Smooth muscle cell (in vitro differentiated cells): ENCODE measurements at regions not wholly inside any gene's neighbourhood (a gene's known extent, or its start where the extent isn't known, plus 50 kb on each side); places are given as distances from the start of the nearest gene placed in this dataset.

Source experiments
- DNase-seq: peaks from one replicate; lab custom pipeline; 2025; ENCODE audit not compliant: unreplicated experiment; lab: John Stamatoyannopoulos, UW
- H2AFZ ChIP-seq: fragments of 200-600 bp; sonication (generic); 2 replicates; pipeline ENCODE4 v1.6.0; 2016; ENCODE audit warnings: antibody characterized with exemption, low read depth, mild to moderate bottlenecking
- H3F3A ChIP-seq: fragments of 200-600 bp; sonication (generic); 2 replicates; pipeline ENCODE4 v1.6.0; 2017; ENCODE audit warnings: antibody characterized with exemption, low read depth
- H3K27ac ChIP-seq: fragments of 200-600 bp; sonication (generic); 2 replicates; pipeline ENCODE4 v1.5.1; 2016; ENCODE audit warnings: low read depth, mild to moderate bottlenecking
- H3K27me3 ChIP-seq: fragments of 200-600 bp; sonication (generic); 2 replicates; pipeline ENCODE4 v1.6.1; 2016; ENCODE audit warnings: low read depth, mild to moderate bottlenecking
- H3K36me3 ChIP-seq: fragments of 200-600 bp; sonication (generic); 2 replicates; pipeline ENCODE4 v1.5.1; 2016; ENCODE audit warnings: low read depth
- H3K4me1 ChIP-seq: fragments of 200-600 bp; sonication (generic); 2 replicates; pipeline ENCODE4 v1.5.1; 2016; ENCODE audit warnings: low read depth
- H3K4me2 ChIP-seq: fragments of 200-600 bp; sonication (generic); 2 replicates; pipeline ENCODE4 v1.6.0; 2016; ENCODE audit warnings: mild to moderate bottlenecking
- H3K4me3 ChIP-seq: fragments of 200-600 bp; sonication (generic); 2 replicates; pipeline ENCODE4 v1.5.1; 2016; ENCODE audit warnings: mild to moderate bottlenecking
- H3K79me2 ChIP-seq: fragments of 200-600 bp; sonication (generic); 2 replicates; pipeline ENCODE4 v1.6.0; 2016; ENCODE audit warnings: low read depth, mild to moderate bottlenecking
- H3K9ac ChIP-seq: fragments of 200-600 bp; sonication (generic); 2 replicates; pipeline ENCODE4 v1.6.0; 2016; ENCODE audit warnings: low read depth
- H3K9me3 ChIP-seq: fragments of 200-600 bp; sonication (generic); replicated peaks from 2 replicates; pipeline ENCODE4 v1.5.1; 2016; ENCODE audit warnings: low read depth
- H4K20me1 ChIP-seq: fragments of 200-600 bp; sonication (generic); 2 replicates; pipeline ENCODE4 v1.6.0; 2016; ENCODE audit warnings: low read depth
- WGBS: methylation state at CpG from one replicate; pipeline ENCODE4 v1.1.7; 2016; ENCODE audit warnings: low lambda C conversion rate; 5-methylcytosine and 5-hydroxymethylcytosine counted together
- TF ChIP-seq, protein P1 (sequence below): fragments of 200-600 bp; sonication (generic); IDR thresholded peaks from 2 replicates; pipeline ENCODE4 v1.5.1; 2017; ENCODE audit warnings: borderline replicate concordance, mild to moderate bottlenecking, antibody characterized with exemption; ENCODE audit not compliant: insufficient read depth, poor library complexity, severe bottlenecking

DNA sequence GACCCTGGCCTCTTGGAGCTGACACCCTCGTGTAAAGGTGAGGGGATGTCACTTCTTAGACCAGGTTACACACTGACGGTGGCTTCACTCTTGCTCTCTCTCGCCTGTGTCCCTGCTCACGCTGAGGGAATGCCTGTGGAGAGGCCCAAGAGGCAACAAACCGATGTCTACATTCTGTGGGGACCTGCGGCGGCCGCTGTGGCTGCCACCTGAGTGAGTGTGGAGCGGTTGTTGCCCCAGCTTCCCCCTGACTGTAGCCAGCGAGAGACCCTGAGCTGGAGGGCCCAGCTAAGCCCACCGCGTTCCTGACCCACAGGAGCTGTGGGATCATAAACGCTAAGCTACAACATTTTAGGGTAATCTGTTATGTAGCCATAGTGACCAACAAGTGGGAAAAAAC lies 55.7 kb upstream of the ASAP2 start:
- Histone ChIP-seq H3K4me1 (no peaks in the 10 kb centered on the region), H3K9me3 (no peaks in the 10 kb centered on the region), H3K79me2 (no peaks in the 10 kb centered on the region), H3K27me3 (no peaks in the 10 kb centered on the region), H3K36me3 (no peaks in the 10 kb centered on the region), H3K9ac (no peak overlapping the region), H3K4me3 (no peak overlapping the region), H3K4me2 (no peak overlapping the region), H3K27ac (no peak overlapping the region), H3F3A (no peaks in the 10 kb centered on the region), H2AFZ (no peak overlapping the region), H4K20me1 (no peaks in the 10 kb centered on the region)
- WGBS: 93% methylated on average over 13 of the region's 13 CpGs
- TF ChIP-seq, protein P1, sequence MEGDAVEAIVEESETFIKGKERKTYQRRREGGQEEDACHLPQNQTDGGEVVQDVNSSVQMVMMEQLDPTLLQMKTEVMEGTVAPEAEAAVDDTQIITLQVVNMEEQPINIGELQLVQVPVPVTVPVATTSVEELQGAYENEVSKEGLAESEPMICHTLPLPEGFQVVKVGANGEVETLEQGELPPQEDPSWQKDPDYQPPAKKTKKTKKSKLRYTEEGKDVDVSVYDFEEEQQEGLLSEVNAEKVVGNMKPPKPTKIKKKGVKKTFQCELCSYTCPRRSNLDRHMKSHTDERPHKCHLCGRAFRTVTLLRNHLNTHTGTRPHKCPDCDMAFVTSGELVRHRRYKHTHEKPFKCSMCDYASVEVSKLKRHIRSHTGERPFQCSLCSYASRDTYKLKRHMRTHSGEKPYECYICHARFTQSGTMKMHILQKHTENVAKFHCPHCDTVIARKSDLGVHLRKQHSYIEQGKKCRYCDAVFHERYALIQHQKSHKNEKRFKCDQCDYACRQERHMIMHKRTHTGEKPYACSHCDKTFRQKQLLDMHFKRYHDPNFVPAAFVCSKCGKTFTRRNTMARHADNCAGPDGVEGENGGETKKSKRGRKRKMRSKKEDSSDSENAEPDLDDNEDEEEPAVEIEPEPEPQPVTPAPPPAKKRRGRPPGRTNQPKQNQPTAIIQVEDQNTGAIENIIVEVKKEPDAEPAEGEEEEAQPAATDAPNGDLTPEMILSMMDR: no peak
- no peak for DNase-seq

DNA sequence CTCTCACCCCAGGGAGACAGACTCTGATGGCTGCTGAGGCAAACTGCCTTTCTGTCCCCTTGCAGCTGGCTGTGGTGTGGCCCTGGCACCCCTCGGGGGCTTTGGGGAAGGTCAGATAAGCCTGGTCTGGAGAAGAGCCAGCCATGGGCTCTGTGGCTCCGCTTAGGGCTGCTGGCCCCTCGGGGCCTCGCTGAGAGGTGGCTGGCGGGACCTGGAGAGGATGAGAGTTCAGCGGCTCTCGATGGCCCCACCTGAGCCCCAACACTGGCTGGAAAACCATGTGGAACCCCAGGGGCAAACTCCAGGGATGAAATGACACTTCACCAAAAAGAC lies 56.1 kb upstream of the ASAP2 start:
- Histone ChIP-seq H3K4me1 (no peaks in the 10 kb centered on the region), H3F3A (no peaks in the 10 kb centered on the region), H3K79me2 (no peaks in the 10 kb centered on the region), H3K4me3 (no peak overlapping the region), H3K9ac (no peak overlapping the region), H3K27me3 (no peaks in the 10 kb centered on the region), H4K20me1 (no peaks in the 10 kb centered on the region), H3K36me3 (no peaks in the 10 kb centered on the region), H3K4me2 (no peak overlapping the region), H3K9me3 (no peaks in the 10 kb centered on the region), H3K27ac (no peak overlapping the region), H2AFZ (no peak overlapping the region)
- DNase-seq: no peak
- 97% methylated on average over 7 of the region's 7 CpGs for WGBS
- TF ChIP-seq, protein P1: no peak

DNA sequence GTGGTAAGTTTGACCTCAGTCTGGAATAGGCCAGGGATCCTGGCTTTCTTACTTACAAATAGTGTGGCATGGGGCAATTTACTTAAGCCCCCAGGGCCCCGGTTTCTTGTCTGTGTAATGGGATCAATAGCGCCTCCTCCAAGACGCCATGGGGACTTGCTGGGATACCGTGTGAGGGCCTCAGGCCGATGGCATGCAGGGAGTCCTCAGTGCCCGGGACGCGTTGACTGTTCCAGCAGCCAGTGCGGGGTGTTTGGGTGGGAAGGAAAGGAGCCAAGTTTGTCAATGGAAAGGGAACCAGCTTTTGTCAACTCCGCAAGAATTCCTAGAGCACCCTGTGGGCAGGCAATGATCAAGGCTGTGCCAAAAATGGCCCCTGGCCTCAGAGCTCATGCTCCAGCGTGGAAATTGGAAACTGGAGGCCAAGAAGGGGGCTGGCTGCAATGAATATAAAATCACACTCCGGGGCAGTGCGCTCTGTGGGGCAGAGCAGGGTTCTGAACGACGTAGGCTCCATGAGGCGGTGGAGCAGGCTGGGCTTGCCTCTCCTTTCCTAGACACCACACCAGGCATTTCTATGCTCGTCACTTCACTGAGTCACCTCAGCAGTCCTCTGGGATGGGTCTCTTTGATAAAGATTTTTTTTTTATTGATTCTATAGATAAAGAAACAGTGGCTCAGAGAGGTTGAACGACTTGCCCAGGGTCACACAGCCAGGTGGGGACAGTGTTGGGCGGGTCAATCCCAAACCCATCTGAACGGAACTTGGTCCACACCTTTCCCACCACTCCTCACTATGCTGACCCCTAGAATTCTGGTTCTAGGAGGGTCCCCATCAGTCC lies 56.7 kb upstream of the ASAP2 start:
- no peaks in the 10 kb centered on the region for H3K27me3 ChIP-seq
- 89% methylated on average over 20 of the region's 20 CpGs for WGBS

More for the DNA sequence above, 56.7 kb upstream of the ASAP2 start:
- Histone ChIP-seq H3K36me3 (no peaks in the 10 kb centered on the region), H3K27ac (no peak overlapping the region), H3K79me2 (no peaks in the 10 kb centered on the region), H3K4me3 (no peak overlapping the region), H2AFZ (no peak overlapping the region), H3K9me3 (no peaks in the 10 kb centered on the region), H3K4me2 (no peak overlapping the region), H3K4me1 (no peaks in the 10 kb centered on the region), H3K9ac (no peak overlapping the region), H4K20me1 (no peaks in the 10 kb centered on the region), H3F3A (no peaks in the 10 kb centered on the region)
- TF ChIP-seq, protein P1: no peak
- DNase-seq: no peak
